T-helper 1 cell (primary cell): ENCODE measurements at regions not wholly inside any gene's neighbourhood (a gene's known extent, or its start where the extent isn't known, plus 50 kb on each side); places are given as distances from the start of the nearest gene placed in this dataset.
"Not testable (repeated sequence)": the region's sequence is repeated elsewhere in the genome, so short reads cannot be mapped to it uniquely, and the experiment has no call there.

Source experiments
- DNase-seq, 5 donors: peaks; one replicate each; pipeline ENCODE4 v3.0.0-alpha.2; 2012 to 2020

GRCh38 chr11:109480251-109480650 lies 58.3 kb downstream of the C11orf87 start:
- no peak for DNase-seq

GRCh38 chr11:109486129-109486528 lies 64.1 kb downstream of the C11orf87 start:
- no peak for DNase-seq

GRCh38 chr11:109490953-109491635 lies 69.1 kb downstream of the C11orf87 start:
- DNase-seq, result no peak

GRCh38 chr11:109506115-109506514 lies 84.1 kb downstream of the C11orf87 start:
- DNase-seq, result no peak

- DNase-seq, result no peak
These were observed 85.3 kb downstream of the C11orf87 start for GRCh38 chr11:109507331-109507730.

GRCh38 chr11:109507836-109508561 lies 86.0 kb downstream of the C11orf87 start:
- DNase-seq, result no peak

GRCh38 chr11:109508943-109509342 lies 87.0 kb downstream of the C11orf87 start:
- no peak for DNase-seq

GRCh38 chr11:109510316-109510715 lies 88.3 kb downstream of the C11orf87 start:
- no peak for DNase-seq

GRCh38 chr11:109511598-109511997 lies 89.6 kb downstream of the C11orf87 start:
- no peak for DNase-seq

- no peak for DNase-seq
These were observed 90.3 kb downstream of the C11orf87 start for GRCh38 chr11:109512249-109512648.

- DNase-seq, result no peak
These were observed 90.7 kb downstream of the C11orf87 start for GRCh38 chr11:109512680-109513079.

GRCh38 chr11:109514313-109515018 lies 92.5 kb downstream of the C11orf87 start:
- DNase-seq, result no peak

GRCh38 chr11:109519253-109519652 lies 97.3 kb downstream of the C11orf87 start:
- DNase-seq, result no peak

- no peak for DNase-seq
These were observed 99.6 kb downstream of the C11orf87 start for GRCh38 chr11:109521571-109522086.

GRCh38 chr11:109522116-109522755 lies 100.2 kb downstream of the C11orf87 start:
- DNase-seq, result no peak

GRCh38 chr11:109525636-109526035 lies 103.6 kb downstream of the C11orf87 start:
- not testable (repeated sequence) for DNase-seq

GRCh38 chr11:109526061-109526460 lies 104.1 kb downstream of the C11orf87 start:
- DNase-seq, result no peak

GRCh38 chr11:109526931-109527330 lies 104.9 kb downstream of the C11orf87 start:
- DNase-seq, result no peak

- DNase-seq, result no peak
These were observed 105.5 kb downstream of the C11orf87 start for GRCh38 chr11:109527496-109527895.

- no peak for DNase-seq
These were observed 125.5 kb downstream of the C11orf87 start for GRCh38 chr11:109547356-109548027.

GRCh38 chr11:109552376-109552775 lies 130.4 kb downstream of the C11orf87 start:
- no peak for DNase-seq

GRCh38 chr11:109553284-109553683 lies 131.3 kb downstream of the C11orf87 start:
- DNase-seq, result no peak
